ENCODE measurements at regions not wholly inside any gene's neighbourhood (a gene's known extent, or its start where the extent isn't known, plus 50 kb on each side); places are given as distances from the start of the nearest gene placed in this dataset.

DNA sequence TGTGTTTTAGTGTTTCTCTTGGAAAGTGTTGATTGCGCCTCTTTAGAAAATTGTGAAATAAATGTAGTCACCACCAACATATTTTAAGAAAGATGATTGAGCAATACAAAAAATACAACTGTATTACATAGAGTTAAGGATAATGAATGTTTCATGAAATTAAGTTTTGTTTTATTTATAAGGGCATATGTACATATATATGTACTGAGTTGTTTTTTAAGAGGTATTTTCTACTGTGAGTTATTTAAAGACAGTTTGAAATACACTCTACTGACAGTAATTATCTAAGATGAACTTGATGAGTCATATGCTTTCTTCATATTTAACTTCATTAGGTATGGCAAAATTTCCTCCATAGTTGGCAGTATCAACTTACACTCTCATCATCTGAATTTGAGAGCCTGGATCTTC, 411.7 kb downstream of the HS3ST3B1 start:
- DNase-seq (ENCODE audit: low spot score in 2 of 2), result no peak
- intact Hi-C loops (cut with DNase I; ENCODE audit: low total_unique reads), result no loop called here
- no peak overlapping the region for H3K4me3 ChIP-seq (ENCODE audit: low read depth, poor library complexity, severe bottlenecking)
- 79 to 88% methylated on average over 1 of the region's 1 CpG for WGBS, 2 donors
- TF ChIP-seq, protein P1, sequence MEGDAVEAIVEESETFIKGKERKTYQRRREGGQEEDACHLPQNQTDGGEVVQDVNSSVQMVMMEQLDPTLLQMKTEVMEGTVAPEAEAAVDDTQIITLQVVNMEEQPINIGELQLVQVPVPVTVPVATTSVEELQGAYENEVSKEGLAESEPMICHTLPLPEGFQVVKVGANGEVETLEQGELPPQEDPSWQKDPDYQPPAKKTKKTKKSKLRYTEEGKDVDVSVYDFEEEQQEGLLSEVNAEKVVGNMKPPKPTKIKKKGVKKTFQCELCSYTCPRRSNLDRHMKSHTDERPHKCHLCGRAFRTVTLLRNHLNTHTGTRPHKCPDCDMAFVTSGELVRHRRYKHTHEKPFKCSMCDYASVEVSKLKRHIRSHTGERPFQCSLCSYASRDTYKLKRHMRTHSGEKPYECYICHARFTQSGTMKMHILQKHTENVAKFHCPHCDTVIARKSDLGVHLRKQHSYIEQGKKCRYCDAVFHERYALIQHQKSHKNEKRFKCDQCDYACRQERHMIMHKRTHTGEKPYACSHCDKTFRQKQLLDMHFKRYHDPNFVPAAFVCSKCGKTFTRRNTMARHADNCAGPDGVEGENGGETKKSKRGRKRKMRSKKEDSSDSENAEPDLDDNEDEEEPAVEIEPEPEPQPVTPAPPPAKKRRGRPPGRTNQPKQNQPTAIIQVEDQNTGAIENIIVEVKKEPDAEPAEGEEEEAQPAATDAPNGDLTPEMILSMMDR (IDR thresholded peaks at IDR 0.05), result no peak
- no peak for TF ChIP-seq POLR2A (IDR thresholded peaks at IDR 0.05)

DNA sequence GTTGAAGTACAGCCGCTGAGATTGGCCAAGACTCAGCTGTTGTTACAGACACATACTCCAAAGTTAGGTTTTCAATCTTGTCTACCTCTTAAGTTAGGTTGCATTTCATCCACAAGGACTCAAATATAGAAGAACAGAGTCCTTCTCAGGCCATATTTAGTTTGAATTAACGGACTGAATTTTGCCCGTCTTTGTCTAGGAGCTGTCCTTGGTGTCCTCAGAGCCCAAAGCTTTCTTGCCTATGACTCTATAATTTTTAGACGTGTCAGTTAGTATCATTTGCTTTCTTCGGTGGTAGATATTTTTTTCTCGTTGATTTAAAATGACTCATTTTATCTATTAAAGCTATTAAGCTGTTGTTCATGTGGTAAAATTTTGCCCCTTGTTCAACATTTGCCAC, 403.2 kb downstream of the HS3ST3B1 start:
- 86 to 88% methylated on average over 6 of the region's 6 CpGs for WGBS, 2 donors
- TF ChIP-seq POLR2A (IDR thresholded peaks at IDR 0.05), result no peak
- TF ChIP-seq, protein P1 (IDR thresholded peaks at IDR 0.05), result no peak
- H3K4me3 ChIP-seq (ENCODE audit: low read depth, poor library complexity, severe bottlenecking), result no peak overlapping the region
- DNase-seq (ENCODE audit: low spot score in 2 of 2), result no peak
- intact Hi-C loops (cut with DNase I; ENCODE audit: low total_unique reads), result no loop called here

DNA sequence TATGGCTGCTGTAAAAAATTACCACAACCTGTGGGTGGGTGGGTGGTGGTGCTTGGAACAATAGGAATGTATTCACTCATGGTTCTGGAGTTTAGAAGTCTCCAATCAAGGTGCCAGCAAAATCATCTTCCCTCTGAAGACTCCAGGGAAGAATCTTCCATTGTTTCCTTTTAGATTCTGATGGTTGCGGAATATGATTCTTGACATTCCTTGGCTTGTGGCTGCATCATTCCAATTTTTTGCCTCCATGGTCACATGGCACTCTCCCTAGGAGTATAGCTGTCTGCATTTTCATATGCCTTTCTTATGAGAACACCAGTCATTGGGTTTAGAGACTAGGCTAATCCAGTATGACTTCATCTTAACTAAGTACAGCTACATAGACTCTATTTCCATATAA, 401.0 kb downstream of the HS3ST3B1 start:
- no peak for DNase-seq (ENCODE audit: low spot score in 2 of 2)
- no peak overlapping the region for H3K4me3 ChIP-seq (ENCODE audit: low read depth, poor library complexity, severe bottlenecking)
- intact Hi-C loops (cut with DNase I; ENCODE audit: low total_unique reads), result no loop called here
- TF ChIP-seq, protein P1 (IDR thresholded peaks at IDR 0.05), result no peak
- no peak for TF ChIP-seq POLR2A (IDR thresholded peaks at IDR 0.05)
- 97 to 100% methylated on average over 1 of the region's 1 CpG for WGBS, 2 donors

DNA sequence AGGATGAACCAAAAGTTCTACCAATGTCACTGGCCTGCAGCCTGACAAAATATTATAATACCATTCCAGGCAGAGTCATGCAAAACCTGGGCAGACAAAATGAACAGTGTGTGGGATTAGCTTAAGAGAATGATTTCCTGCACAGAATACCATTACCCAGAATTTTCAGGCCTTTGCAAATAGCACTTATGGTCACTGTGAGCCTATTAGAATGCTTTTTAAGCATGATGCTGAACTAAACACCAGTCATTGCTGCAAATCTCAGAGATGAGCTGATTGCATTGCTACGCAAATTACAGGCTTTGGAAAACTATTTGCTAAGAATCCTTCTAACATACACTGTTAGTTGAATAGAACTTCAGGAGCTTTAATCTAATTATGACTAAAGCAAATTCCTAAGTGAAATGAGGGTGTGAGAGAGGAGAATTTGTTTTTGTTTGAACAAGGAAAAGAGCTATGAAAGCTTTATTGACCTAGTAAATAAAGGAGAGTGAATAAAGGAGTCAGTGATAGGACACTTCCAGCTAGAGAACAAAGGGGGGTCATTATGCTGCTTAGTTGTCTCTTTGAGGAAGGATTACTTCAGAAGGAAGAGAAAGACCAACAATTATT, 398.8 kb downstream of the HS3ST3B1 start:
- DNase-seq (ENCODE audit: low spot score in 2 of 2), result no peak
- intact Hi-C loops (cut with DNase I; ENCODE audit: low total_unique reads), result no loop called here
- H3K4me3 ChIP-seq (ENCODE audit: low read depth, poor library complexity, severe bottlenecking), result no peak overlapping the region
- WGBS, 2 donors, result 89 to 94% methylated on average over 1 of the region's 1 CpG
- TF ChIP-seq, protein P1 (IDR thresholded peaks at IDR 0.05), result no peak
- TF ChIP-seq POLR2A (IDR thresholded peaks at IDR 0.05), result no peak

DNA sequence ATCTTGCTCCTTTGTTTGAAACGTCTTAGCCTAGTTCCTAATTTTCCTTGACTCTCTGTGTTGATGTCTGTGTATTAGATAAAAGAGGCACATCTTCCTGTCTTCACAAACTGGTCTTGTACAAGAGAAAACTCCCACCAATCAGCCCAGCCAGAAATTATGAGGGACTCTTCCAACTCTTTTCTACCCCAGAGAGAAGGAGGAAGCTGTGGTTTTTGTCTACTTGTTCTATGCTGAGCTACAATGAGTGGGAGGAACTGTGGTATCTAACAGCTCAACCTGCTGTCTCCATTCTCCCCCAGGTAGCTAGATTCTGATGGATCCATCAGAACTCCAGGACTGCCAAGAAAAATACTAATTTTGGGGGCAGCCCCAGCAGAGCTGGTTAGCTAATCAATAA, 392.5 kb downstream of the HS3ST3B1 start:
- no peak overlapping the region for H3K4me3 ChIP-seq (ENCODE audit: low read depth, poor library complexity, severe bottlenecking)
- TF ChIP-seq, protein P1 (IDR thresholded peaks at IDR 0.05), result no peak
- TF ChIP-seq POLR2A (IDR thresholded peaks at IDR 0.05), result no peak
- 53 to 57% methylated on average over 1 of the region's 1 CpG for WGBS, 2 donors
- DNase-seq (ENCODE audit: low spot score in 2 of 2), result no peak
- intact Hi-C loops (cut with DNase I; ENCODE audit: low total_unique reads), result no loop called here

DNA sequence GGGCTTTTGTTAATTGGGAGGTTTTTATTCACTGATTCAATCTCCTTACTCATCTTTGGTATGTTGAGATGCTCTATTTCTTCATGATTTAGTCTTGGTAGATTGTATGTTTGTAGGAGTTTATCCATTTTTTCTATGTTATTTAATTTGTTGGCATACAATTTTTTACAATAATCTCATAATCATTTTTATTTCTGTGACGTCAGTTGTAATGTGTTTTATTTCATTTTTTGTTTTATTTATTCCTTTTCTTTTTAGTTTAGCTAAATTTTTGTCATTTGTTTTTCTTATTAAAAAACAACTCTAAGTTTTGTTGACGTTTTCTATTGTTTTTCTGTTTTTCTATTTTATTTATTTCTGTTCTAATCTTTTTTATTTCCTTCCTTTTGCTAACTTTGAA, 389.8 kb downstream of the HS3ST3B1 start:
- no peak overlapping the region for H3K4me3 ChIP-seq (ENCODE audit: low read depth, poor library complexity, severe bottlenecking)
- 82 to 88% methylated on average over 1 to 2 of the region's 2 CpGs for WGBS, 2 donors
- DNase-seq (ENCODE audit: low spot score in 2 of 2), result no peak
- intact Hi-C loops (cut with DNase I; ENCODE audit: low total_unique reads), result no loop called here
- TF ChIP-seq, protein P1 (IDR thresholded peaks at IDR 0.05), result no peak
- TF ChIP-seq POLR2A (IDR thresholded peaks at IDR 0.05), result no peak
